Suprapubic skin (tissue), 4 donors: ENCODE measurements at regions not wholly inside any gene's neighbourhood (a gene's known extent, or its start where the extent isn't known, plus 50 kb on each side); places are given as distances from the start of the nearest gene placed in this dataset.

ENCODE experiments used
- EP300 ChIP-seq: sonication (generic); formaldehyde crosslinking; IDR thresholded peaks from one replicate; pipeline ENCODE4 v1.6.1; 2017; ENCODE audit warnings: antibody characterized with exemption
- POLR2A ChIP-seq, 2 donors: fragments of 450-650 bp; IDR thresholded peaks; one replicate each; pipeline ENCODE4 v1.6.1; 2017; ENCODE audit warnings: antibody characterized with exemption in 2 of 2, mild to moderate bottlenecking in 2 of 2, moderate library complexity in 2 of 2
- POLR2AphosphoS5 ChIP-seq, 3 donors: sonication (generic); formaldehyde crosslinking; IDR thresholded peaks; one replicate each; pipeline ENCODE4 v1.6.1; 2017; ENCODE audit warnings: antibody characterized with exemption in 3 of 3
- TF ChIP-seq, protein P1 (sequence below), 2 donors: fragments of 200-600 bp in 1 of 2; fragments of 450-650 bp in 1 of 2; sonication (generic) in 1 of 2; IDR thresholded peaks; one replicate each; pipeline ENCODE4 v1.5.1; 2016 to 2019; ENCODE audit warnings: antibody characterized with exemption in 2 of 2, mild to moderate bottlenecking in 1 of 2, moderate library complexity in 1 of 2

DNA sequence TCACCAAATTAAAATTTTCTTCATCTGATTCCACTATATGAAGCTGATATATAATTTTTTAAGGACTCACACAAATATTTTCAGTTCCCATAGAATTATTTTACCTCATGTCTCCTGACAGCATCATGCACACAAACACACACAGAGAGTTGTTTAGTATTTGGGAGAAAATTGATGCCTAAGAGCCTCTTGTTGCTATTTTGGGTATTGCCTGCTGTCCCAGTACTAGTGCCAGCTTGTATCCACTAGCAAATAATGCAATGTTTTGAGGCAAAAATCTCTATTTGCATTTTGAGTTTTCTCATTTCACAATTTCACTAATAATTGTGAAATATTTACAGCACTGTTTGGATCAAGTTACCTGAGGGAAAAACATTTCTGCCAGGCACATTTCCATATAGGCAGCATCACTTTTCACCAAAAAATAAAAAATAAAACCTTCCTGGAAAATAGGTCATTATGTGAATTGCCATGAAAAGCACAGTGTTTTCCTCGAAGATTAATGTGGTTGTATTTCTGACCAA lies 328.2 kb downstream of the KCNJ3 start:
- TF ChIP-seq POLR2A (IDR thresholded peaks at IDR 0.05) (no peak), POLR2AphosphoS5 (IDR thresholded peaks at IDR 0.05) (no peak), EP300 (no peak)
- TF ChIP-seq, protein P1, sequence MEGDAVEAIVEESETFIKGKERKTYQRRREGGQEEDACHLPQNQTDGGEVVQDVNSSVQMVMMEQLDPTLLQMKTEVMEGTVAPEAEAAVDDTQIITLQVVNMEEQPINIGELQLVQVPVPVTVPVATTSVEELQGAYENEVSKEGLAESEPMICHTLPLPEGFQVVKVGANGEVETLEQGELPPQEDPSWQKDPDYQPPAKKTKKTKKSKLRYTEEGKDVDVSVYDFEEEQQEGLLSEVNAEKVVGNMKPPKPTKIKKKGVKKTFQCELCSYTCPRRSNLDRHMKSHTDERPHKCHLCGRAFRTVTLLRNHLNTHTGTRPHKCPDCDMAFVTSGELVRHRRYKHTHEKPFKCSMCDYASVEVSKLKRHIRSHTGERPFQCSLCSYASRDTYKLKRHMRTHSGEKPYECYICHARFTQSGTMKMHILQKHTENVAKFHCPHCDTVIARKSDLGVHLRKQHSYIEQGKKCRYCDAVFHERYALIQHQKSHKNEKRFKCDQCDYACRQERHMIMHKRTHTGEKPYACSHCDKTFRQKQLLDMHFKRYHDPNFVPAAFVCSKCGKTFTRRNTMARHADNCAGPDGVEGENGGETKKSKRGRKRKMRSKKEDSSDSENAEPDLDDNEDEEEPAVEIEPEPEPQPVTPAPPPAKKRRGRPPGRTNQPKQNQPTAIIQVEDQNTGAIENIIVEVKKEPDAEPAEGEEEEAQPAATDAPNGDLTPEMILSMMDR (IDR thresholded peaks at IDR 0.05): no peak
